ENCODE measurements at regions not wholly inside any gene's neighbourhood (a gene's known extent, or its start where the extent isn't known, plus 50 kb on each side); places are given as distances from the start of the nearest gene placed in this dataset.

GRCh38 chr4:187555174-187555573, 440.4 kb upstream of the ZFP42 start:
- in situ Hi-C loops (cut with HindIII; ENCODE audit: extremely low pct_ligation_motif_present, low pct_unique_long_range_greater_than_20kb), result no loop called here
- no peaks in the 10 kb centered on the region for H3K36me3 ChIP-seq (replicated peaks in 1 of 2; ENCODE audit: control insufficient read depth in 1 of 2, insufficient read depth in 2 of 2, low read length in 2 of 2)
- no peak for FAIRE-seq
- BruUV-seq (replicated peaks), result no TSS peak
- intact Hi-C loops (cut with micrococcal nuclease; ENCODE audit: unreplicated experiment), result no loop called here
- TF ChIP-seq ZXDC (CRISPR knock-in tag; IDR thresholded peaks at IDR 0.05), result no peak
- TF ChIP-seq NR0B2 (CRISPR knock-in tag; IDR thresholded peaks at IDR 0.05), result no peak
- no peak for TF ChIP-seq RARA (CRISPR knock-in tag; IDR thresholded peaks at IDR 0.05)
- no peak for TF ChIP-seq PRDM4 (CRISPR knock-in tag; IDR thresholded peaks at IDR 0.05; ENCODE audit: borderline replicate concordance)
- no peak for TF ChIP-seq RFX3 (CRISPR knock-in tag; IDR thresholded peaks at IDR 0.05)
- no peaks in the 10 kb centered on the region for H4K20me1 ChIP-seq (ENCODE audit: insufficient read depth, low read length)
- POLR2A ChIA-PET, result no interaction called here
- H3K4me1 ChIP-seq (ENCODE audit: insufficient read depth, low read length), result no peaks in the 10 kb centered on the region
- H3K9me3 ChIP-seq (ENCODE audit: low read length), result no peaks in the 10 kb centered on the region
- H3K79me2 ChIP-seq (ENCODE audit: insufficient read depth, low read length), result no peaks in the 10 kb centered on the region
- no peak overlapping the region for H3K27ac ChIP-seq (ENCODE audit: extremely low read length, insufficient read depth, low read length)
- H3K9ac ChIP-seq (ENCODE audit: insufficient read depth, low read depth, low read length), result no peak overlapping the region
- no peak overlapping the region for H3K4me2 ChIP-seq (ENCODE audit: low read depth, low read length)
- CTCF ChIA-PET (ENCODE audit: low intra/inter-chr PET ratio, low total read pairs), result no interaction called here
- DNase-seq (ENCODE audit: low spot score), result no peak
- H2AFZ ChIP-seq (ENCODE audit: low read length), result no peak overlapping the region
- H3K4me3 ChIP-seq (replicated peaks in 1 of 3; ENCODE audit: insufficient read depth in 1 of 3, low read depth in 2 of 3, low read length in 3 of 3), result no peak overlapping the region
- ATAC-seq, result no peak
- H3K27me3 ChIP-seq (ENCODE audit: control insufficient read depth in 1 of 2, insufficient read depth in 2 of 2, low read length in 2 of 2), result 0 out of 5 replicates have a peak, but pooled peaks cover 0 to 3% of the 10 kb centered on the region in 2 experiments
